Dermis microvascular lymphatic vessel endothelial cell (primary cell): ENCODE measurements at regions not wholly inside any gene's neighbourhood (a gene's known extent, or its start where the extent isn't known, plus 50 kb on each side); places are given as distances from the start of the nearest gene placed in this dataset.

ENCODE experiments used
- DNase-seq, 2 donors: peaks; one replicate each; pipeline versions ENCODE4 v3.0.0 to v3.0.0-alpha.2; 2010; ENCODE audit warnings: low read depth in 2 of 2

- no peak for DNase-seq
Measured at GRCh38 chr13:84362777-84363176, 480.5 kb upstream of the SLITRK1 start.

- DNase-seq = no peak
Measured at GRCh38 chr13:84360822-84361221, 478.5 kb upstream of the SLITRK1 start.

GRCh38 chr13:84358601-84359000 lies 476.3 kb upstream of the SLITRK1 start:
- no peak for DNase-seq

GRCh38 chr13:84352946-84353345 lies 470.7 kb upstream of the SLITRK1 start:
- no peak for DNase-seq

GRCh38 chr13:84339456-84339855 lies 457.2 kb upstream of the SLITRK1 start:
- no peak for DNase-seq

- DNase-seq = no peak
Measured at GRCh38 chr13:84332346-84332745, 450.1 kb upstream of the SLITRK1 start.

- DNase-seq = no peak
Measured at GRCh38 chr13:84315527-84315926, 433.3 kb upstream of the SLITRK1 start.

- DNase-seq = no peak
Measured at GRCh38 chr13:84303035-84303434, 420.8 kb upstream of the SLITRK1 start.

GRCh38 chr13:84297251-84297650 lies 415.0 kb upstream of the SLITRK1 start:
- no peak for DNase-seq

GRCh38 chr13:84296401-84296800 lies 414.1 kb upstream of the SLITRK1 start:
- DNase-seq = no peak

GRCh38 chr13:84294576-84294975 lies 412.3 kb upstream of the SLITRK1 start:
- DNase-seq = no peak

GRCh38 chr13:84290386-84290785 lies 408.1 kb upstream of the SLITRK1 start:
- no peak for DNase-seq

GRCh38 chr13:84279166-84279565 lies 396.9 kb upstream of the SLITRK1 start:
- no peak for DNase-seq

GRCh38 chr13:84272877-84273562 lies 390.7 kb upstream of the SLITRK1 start:
- DNase-seq = no peak

GRCh38 chr13:84265257-84265764 lies 383.0 kb upstream of the SLITRK1 start:
- no peak for DNase-seq

GRCh38 chr13:84263354-84264069 lies 381.2 kb upstream of the SLITRK1 start:
- DNase-seq = no peak

- DNase-seq = no peak
Measured at GRCh38 chr13:84255226-84255797, 373.0 kb upstream of the SLITRK1 start.

- DNase-seq = no peak
Measured at GRCh38 chr13:84249463-84249862, 367.2 kb upstream of the SLITRK1 start.

- no peak for DNase-seq
Measured at GRCh38 chr13:84243340-84243739, 361.1 kb upstream of the SLITRK1 start.

GRCh38 chr13:84239032-84239431 lies 356.8 kb upstream of the SLITRK1 start:
- no peak for DNase-seq

GRCh38 chr13:84238381-84238780 lies 356.1 kb upstream of the SLITRK1 start:
- no peak for DNase-seq

GRCh38 chr13:84237143-84237542 lies 354.9 kb upstream of the SLITRK1 start:
- no peak for DNase-seq

GRCh38 chr13:84234416-84234815 lies 352.1 kb upstream of the SLITRK1 start:
- DNase-seq = no peak
